ENCODE measurements at regions not wholly inside any gene's neighbourhood (a gene's known extent, or its start where the extent isn't known, plus 50 kb on each side); places are given as distances from the start of the nearest gene placed in this dataset.
"Not testable (repeated sequence)": the region's sequence is repeated elsewhere in the genome, so short reads cannot be mapped to it uniquely, and the experiment has no call there.

DNA sequence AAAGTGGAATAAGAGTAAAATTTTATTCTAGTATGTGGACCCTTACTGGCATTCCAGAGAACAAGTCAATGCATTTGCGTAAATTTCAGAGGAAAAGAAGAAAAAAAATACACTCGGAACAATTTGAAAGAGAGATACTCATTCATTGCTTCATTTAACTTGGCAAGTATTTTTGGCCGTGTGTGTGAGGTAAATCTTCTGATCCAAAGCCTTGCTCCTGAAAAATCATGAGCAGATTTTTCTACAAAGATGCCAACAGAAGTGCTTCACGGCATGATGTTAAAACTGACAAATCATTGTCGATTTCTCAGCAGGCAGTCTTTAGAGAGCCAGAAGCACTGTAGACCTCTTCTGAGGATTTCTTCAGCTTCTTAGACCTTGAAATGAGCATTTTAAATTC, 194.0 kb downstream of the COX18 start:
- TF ChIP-seq, protein P1, sequence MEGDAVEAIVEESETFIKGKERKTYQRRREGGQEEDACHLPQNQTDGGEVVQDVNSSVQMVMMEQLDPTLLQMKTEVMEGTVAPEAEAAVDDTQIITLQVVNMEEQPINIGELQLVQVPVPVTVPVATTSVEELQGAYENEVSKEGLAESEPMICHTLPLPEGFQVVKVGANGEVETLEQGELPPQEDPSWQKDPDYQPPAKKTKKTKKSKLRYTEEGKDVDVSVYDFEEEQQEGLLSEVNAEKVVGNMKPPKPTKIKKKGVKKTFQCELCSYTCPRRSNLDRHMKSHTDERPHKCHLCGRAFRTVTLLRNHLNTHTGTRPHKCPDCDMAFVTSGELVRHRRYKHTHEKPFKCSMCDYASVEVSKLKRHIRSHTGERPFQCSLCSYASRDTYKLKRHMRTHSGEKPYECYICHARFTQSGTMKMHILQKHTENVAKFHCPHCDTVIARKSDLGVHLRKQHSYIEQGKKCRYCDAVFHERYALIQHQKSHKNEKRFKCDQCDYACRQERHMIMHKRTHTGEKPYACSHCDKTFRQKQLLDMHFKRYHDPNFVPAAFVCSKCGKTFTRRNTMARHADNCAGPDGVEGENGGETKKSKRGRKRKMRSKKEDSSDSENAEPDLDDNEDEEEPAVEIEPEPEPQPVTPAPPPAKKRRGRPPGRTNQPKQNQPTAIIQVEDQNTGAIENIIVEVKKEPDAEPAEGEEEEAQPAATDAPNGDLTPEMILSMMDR (IDR thresholded peaks at IDR 0.05): no peak

DNA sequence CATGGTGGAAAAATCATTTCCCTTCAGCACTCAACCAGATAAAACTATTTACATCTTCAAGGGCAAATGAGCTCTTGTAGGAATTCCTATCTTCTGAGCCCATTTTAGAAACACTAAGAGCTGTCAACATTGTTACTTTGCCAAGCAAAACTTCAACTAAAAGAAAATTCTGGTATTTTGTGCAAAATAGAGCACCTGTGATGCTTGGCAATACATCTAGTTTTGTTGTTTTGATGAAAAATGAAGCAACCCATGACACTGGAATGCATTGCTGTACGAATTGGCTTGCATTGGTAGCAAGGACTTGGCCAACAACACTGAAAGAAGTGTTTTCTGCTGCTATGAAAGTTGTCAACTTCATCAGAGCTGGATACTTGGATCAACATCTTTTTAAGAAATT, 194.4 kb downstream of the COX18 start:
- no peak overlapping the region for H3K27ac Mint-ChIP-seq
- TF ChIP-seq, protein P1 (IDR thresholded peaks at IDR 0.05): no peak
- no peaks in the 10 kb centered on the region; the same call in none of the 2 replicates for H3K27me3 Mint-ChIP-seq (ENCODE audit: insufficient read depth)
- H3K4me1 Mint-ChIP-seq (ENCODE audit: low read depth): no peaks in the 10 kb centered on the region
- H3K36me3 Mint-ChIP-seq (ENCODE audit: low read depth): no peaks in the 10 kb centered on the region
- H3K4me3 Mint-ChIP-seq: no peak overlapping the region
- no peak for DNase-seq
- no peaks in the 10 kb centered on the region for H3K9me3 Mint-ChIP-seq

More for the DNA sequence above, 194.0 kb downstream of the COX18 start:
- Mint-ChIP-seq H3K27me3 (ENCODE audit: insufficient read depth) (no peaks in the 10 kb centered on the region; the same call in 1 of the 2 replicates), H3K4me3 (no peak overlapping the region), H3K36me3 (ENCODE audit: low read depth) (no peaks in the 10 kb centered on the region), H3K9me3 (no peaks in the 10 kb centered on the region; the same call in 1 of the 2 replicates), H3K4me1 (ENCODE audit: low read depth) (no peaks in the 10 kb centered on the region), H3K27ac (no peak overlapping the region)
- no peak for DNase-seq

DNA sequence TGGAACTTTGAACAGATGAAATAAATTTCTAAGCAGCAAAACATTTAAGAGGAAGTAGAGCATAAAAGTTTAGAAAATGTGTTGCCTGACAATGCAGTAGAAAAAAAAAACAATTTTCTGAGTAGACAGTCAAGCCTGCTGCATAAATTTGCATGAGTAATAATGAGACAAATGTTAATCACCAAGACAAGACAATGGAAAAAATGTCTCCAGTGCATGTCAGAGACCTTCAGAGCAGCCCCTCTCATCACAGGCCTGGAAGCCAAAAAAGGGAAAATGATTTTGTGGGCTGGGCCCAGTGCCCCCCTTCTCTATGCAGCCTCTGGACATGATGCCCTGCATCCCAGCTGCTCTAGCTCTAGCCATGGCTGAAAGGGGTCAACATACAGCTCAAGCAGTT, 204.6 kb downstream of the COX18 start:
- Mint-ChIP-seq H3K36me3 (ENCODE audit: low read depth) (no peaks in the 10 kb centered on the region), H3K9me3 (0 out of 2 replicates have a peak, but pooled peaks cover 3% of the 10 kb centered on the region), H3K4me1 (ENCODE audit: low read depth) (peaks cover 6% of the 10 kb centered on the region; the same call in 1 of the 2 replicates), H3K27me3 (ENCODE audit: insufficient read depth) (0 out of 2 replicates have a peak, but pooled peaks cover 2% of the 10 kb centered on the region), H3K4me3 (no peak overlapping the region), H3K27ac (no peak overlapping the region)
- TF ChIP-seq, protein P1 (IDR thresholded peaks at IDR 0.05): no peak
- no peak for DNase-seq

DNA sequence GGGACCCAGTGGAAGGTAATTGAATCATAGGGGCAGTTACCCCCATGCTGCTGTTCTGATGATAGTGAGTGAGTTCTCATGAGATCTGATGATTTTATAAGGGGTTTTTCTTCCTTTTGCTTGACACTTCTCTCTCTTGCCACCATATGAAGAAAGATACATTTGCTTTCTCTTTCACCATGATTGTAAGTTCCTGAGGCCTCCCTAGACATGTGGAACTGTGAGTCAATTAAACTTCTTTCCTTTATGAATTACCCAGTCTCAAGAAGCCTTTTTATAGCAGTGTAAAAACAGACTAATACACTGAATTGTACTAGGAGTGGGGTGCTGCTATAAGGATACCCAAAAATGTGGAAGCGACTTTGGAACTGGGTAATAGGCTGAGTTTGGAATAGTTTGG, 205.2 kb downstream of the COX18 start:
- DNase-seq; H3K4me3 Mint-ChIP-seq; H3K9me3 Mint-ChIP-seq; H3K36me3 Mint-ChIP-seq (ENCODE audit: low read depth); H3K27ac Mint-ChIP-seq; H3K4me1 Mint-ChIP-seq (ENCODE audit: low read depth); H3K27me3 Mint-ChIP-seq (ENCODE audit: insufficient read depth): not testable (repeated sequence)

DNA sequence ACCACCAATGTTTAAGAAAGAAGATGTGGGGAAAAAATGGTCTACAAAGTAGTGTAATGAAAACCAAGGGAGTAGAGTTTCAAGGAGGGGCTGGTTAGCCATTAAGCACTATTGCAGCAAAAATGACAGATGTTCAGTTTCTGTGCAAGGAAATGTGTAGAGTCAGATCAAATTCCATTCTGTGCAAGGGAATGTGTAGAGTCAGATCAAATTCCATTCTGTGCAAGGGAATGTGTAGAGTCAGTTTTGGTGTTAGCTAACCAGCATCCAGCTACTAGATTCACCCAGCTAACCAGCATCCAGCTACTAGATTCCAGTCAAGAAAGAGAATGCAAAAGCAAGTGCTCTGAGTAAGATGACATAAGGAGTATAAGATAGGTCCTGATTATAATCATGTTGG, 208.8 kb downstream of the COX18 start:
- no peak overlapping the region for H3K4me3 Mint-ChIP-seq
- H3K27ac Mint-ChIP-seq: no peak overlapping the region
- H3K9me3 Mint-ChIP-seq: no peaks in the 10 kb centered on the region
- TF ChIP-seq, protein P1 (IDR thresholded peaks at IDR 0.05): no peak
- H3K4me1 Mint-ChIP-seq (ENCODE audit: low read depth): peaks cover 22% of the 10 kb centered on the region
- DNase-seq: no peak
- no peaks in the 10 kb centered on the region for H3K36me3 Mint-ChIP-seq (ENCODE audit: low read depth)
- H3K27me3 Mint-ChIP-seq (ENCODE audit: insufficient read depth): peaks cover 2% of the 10 kb centered on the region; the same call in 1 of the 2 replicates

DNA sequence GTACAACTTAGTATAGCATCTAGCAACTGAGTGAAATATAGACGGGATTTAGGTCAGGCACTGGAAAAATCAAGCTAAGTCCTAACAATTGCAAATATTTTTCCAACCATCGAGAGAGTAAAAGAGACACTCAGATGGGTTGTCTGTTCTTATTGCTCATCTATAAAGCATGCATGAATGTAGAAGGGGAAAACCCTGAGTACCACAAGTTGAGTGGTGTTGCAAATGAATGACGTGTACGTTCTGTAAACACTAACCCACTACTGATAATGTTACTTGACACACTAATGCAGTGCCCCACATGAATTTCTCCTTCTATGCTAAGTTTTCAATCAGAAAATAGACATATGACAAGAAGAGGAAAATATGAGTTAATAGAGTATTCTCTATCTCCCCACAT, 211.2 kb downstream of the COX18 start:
- H3K27me3 Mint-ChIP-seq (ENCODE audit: insufficient read depth): peaks cover 2% of the 10 kb centered on the region; the same call in 1 of the 2 replicates
- H3K27ac Mint-ChIP-seq: no peak overlapping the region
- H3K36me3 Mint-ChIP-seq (ENCODE audit: low read depth): no peaks in the 10 kb centered on the region
- TF ChIP-seq, protein P1 (IDR thresholded peaks at IDR 0.05): no peak
- DNase-seq: peak; percentile 63
- peaks cover 17% of the 10 kb centered on the region for H3K4me1 Mint-ChIP-seq (ENCODE audit: low read depth)
- H3K9me3 Mint-ChIP-seq: no peaks in the 10 kb centered on the region
- H3K4me3 Mint-ChIP-seq: no peak overlapping the region

Data from HFFc6 (cell line).